ENCODE measurements at regions not wholly inside any gene's neighbourhood (a gene's known extent, or its start where the extent isn't known, plus 50 kb on each side); places are given as distances from the start of the nearest gene placed in this dataset.
"Not testable (repeated sequence)": the region's sequence is repeated elsewhere in the genome, so short reads cannot be mapped to it uniquely, and the experiment has no call there.

DNA sequence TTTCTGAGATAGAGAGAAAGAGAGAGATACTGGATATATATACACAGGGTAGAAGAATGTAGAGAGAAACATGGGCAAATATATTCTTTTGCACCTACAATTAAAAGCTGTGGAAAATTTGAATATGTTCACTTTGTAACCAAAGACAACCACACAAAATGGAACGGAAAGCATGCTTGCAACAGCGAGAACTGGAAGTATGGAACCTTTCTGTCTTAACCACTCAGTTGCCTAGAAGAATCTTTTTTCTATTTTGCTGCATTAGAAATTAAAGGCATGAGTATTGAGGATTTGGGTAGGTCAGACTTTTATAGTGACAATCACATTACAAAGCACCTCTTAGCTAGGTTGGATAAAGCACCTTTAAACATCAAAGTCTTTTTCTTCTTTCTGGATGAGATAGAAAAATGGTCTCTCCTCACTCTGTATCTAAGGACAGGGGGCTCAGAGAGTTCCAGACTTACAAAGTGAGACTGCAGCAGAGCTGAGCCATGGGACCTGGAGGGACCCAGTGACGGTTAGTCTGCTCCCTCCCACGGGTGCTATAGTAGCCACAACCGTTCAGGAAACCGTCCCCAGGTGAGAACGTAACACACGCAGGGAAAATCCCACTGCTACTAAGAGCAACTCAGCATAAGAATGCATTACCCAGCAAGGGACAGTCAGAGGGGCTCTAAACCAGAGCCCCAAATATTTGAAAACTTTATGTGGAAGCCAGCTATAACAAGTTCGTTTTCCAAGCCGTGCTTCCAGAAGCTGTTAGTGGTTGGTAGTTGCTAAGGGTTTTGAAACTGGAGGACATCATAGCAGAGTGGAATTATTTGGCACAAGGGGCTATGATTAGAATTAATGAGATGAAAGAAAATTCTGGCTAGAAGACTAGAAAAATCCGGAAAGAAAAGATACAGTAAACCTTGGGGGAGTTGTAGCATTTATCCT lies 97.1 kb downstream of the DAD1 start:
- DNase-seq, result no peak

GRCh38 chr14:22491053-22491452 lies 98.0 kb downstream of the DAD1 start:
- not testable (repeated sequence) for DNase-seq

DNA sequence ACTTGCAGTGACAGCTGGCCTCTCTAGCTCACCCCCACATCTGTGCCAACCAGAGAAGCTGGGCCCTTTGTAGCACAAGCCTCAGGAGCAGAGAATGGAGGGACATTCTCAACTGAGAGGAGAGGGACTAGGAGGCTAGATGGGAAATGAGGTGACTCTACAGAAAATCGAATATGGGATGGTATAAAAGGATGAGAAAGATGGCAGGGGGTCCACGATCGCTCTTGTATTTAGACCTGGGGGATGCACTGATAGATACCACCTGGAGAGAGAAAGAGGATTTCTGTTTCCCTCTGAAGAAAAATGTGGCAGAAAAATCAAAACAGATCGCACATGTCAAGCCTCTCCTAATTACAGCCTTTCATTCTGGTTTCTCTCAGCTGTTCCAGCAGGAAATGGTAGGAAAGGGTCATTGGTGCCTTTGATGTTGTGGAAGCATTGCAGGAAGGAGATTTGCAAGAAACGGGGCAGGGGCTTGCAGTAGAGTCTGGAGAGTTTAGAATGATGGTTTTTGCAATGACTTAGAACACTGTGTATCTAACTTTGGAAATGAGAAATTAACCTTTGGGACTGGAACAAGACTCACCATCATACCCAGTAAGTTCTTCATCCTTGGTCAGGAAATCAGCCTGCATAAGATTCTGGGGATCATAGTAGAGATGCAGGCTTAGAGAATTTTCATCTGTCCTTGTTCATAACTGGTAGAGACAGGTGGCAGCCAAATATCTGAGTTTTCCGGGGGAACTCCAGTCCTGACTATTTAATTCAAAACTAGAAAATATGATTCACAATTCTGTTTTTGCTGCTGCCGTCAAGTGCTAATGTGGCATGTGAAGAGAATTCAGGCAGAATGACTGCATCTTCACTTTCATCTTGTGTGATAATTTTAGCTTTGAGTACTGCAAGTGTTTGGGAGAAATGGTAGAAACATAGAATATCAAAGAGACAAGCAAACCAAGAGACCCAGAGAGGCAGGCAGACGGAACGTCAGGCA lies 98.8 kb downstream of the DAD1 start:
- DNase-seq, result no peak

GRCh38 chr14:22489244-22489545 lies 99.8 kb downstream of the DAD1 start:
- DNase-seq, result no peak

GRCh38 chr14:22488522-22489243 lies 100.3 kb downstream of the DAD1 start:
- no peak for DNase-seq

GRCh38 chr14:22487941-22488340 lies 101.1 kb downstream of the DAD1 start:
- no peak for DNase-seq

GRCh38 chr14:22487401-22487800 lies 101.6 kb downstream of the DAD1 start:
- no peak for DNase-seq

DNA sequence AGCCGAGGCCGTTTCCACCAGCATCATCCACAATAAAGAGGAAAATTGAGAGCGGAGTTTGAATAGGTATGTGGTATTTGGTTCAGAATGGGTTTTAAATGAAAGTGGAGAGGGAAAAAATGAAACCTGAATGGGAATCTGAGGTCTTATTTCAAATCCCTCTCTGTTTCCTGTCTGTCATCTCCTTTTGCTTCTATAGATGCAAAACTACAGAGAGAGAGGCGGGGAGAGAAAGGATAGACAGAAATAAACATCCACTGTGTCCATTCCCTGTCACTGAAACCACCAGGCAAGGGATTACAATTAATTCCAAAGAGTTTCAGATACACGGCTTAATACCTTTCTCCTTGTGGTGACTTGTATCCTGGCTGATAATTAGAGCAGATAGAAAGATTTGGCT lies 102.3 kb downstream of the DAD1 start:
- DNase-seq, result no peak

GRCh38 chr14:22485649-22486048 lies 103.4 kb downstream of the DAD1 start:
- DNase-seq, result no peak

DNA sequence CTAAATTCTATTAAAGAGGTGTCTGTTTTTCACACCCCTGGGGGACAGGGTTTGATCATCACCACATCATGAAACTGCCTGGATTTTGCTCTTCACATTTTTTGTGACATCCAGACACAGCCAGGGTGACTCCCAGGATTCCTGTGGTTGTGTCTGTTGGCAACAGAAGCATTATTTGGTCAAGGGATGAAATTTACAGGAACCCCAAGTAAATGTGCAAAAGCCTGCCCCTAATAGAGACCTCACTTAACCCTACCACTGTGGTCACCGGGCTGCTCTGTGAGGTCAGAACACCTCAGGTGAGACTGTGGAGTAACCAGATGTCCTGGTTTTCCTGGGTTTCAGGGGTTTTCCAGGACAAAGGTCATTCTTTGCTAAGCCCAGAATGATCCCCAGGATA lies 103.8 kb downstream of the DAD1 start:
- DNase-seq, result no peak

DNA sequence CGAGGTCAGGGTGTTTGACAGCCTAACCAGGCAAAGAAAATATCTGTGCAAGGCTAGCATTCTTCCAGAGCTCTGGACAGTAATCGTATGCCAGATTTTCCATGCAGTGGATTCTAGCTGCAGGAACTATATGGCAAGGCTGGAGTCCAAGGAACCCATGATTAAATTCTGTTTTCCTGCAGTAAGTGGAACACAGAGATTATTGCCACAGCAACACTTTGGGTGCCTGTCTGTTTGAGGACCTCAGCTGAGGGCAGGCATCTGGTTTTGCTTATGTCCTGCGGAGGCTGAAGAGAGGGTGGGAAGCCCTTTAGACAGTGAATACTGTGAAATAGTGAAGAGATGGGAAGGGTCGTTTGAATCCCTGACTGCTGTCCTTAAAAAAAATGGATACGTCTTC lies 104.4 kb downstream of the DAD1 start:
- DNase-seq, result no peak

- no peak for DNase-seq
These were observed 105.0 kb downstream of the DAD1 start for GRCh38 chr14:22483863-22484593.

- DNase-seq, result no peak
These were observed 106.1 kb downstream of the DAD1 start for GRCh38 chr14:22482782-22483553.

GRCh38 chr14:22482085-22482694 lies 106.8 kb downstream of the DAD1 start:
- DNase-seq, result no peak

DNA sequence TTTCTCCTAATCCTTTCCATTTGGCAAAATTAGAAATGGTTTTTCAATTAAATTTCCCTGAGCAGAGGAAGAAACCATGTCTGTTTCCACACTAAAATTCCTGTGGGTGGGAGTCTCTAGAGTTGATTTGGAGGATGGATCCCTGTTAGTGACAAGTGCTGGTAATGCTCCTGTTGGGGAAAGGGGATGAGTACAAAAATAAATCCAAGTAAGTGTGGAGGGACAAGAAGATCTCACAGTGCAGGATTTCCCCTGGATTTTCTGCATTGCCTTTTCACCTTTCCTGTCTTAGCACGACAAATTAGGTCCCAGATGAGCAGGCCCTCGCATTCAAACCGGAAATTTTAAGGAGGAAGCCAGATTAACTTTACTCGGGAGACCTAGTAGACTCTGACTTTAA lies 107.5 kb downstream of the DAD1 start:
- DNase-seq, result no peak

- no peak for DNase-seq
These were observed 109.1 kb downstream of the DAD1 start for GRCh38 chr14:22479776-22480464.

- no peak for DNase-seq
These were observed 109.9 kb downstream of the DAD1 start for GRCh38 chr14:22479132-22479531.

DNA sequence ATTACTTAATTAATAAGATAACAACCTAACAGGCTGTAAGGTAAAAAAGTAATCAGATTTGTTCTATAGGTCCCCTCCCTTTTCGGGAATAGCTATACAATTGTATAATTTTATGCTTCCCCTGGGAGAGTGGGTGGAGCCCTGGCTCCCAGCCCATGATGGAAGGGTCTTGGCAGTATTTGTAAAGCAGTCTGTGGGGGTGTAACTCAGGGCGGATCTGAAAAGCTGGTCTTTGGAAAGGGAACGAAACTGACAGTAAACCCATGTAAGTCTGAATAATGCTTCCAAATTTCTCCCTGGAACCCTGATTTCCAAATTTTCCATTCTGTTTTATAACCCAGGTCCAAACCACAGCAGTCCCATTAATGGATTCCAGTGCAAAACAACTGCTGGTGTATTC lies 110.4 kb downstream of the DAD1 start:
- DNase-seq, result no peak

GRCh38 chr14:22478247-22478646 lies 110.8 kb downstream of the DAD1 start:
- no peak for DNase-seq

- no peak for DNase-seq
These were observed 111.3 kb downstream of the DAD1 start for GRCh38 chr14:22477569-22478194.

All from C1 segment of cervical spinal cord (tissue), 14 donors.